Panc1 (cell line): ENCODE measurements at regions not wholly inside any gene's neighbourhood (a gene's known extent, or its start where the extent isn't known, plus 50 kb on each side); places are given as distances from the start of the nearest gene placed in this dataset.
A peak's percentile ranks its signal among the peaks of the same experiment; 100 is the strongest.
"Not testable (repeated sequence)": the region's sequence is repeated elsewhere in the genome, so short reads cannot be mapped to it uniquely, and the experiment has no call there.

Experiments
- ATAC-seq: fragments of 200-7000 bp; cut with Tn5 transposase; 2 replicates; pipeline ENCODE4 v1.9.1; 2020; ENCODE audit warnings: mild to moderate bottlenecking, moderate library complexity
- BruUV-seq: library from RNA; stranded (reverse); fragments of 400-500 nt; replicated peaks from 2 replicates; lab custom pipeline; 2021; lab: Mats Ljungman, UMichigan
- CTCF ChIA-PET: fragments of 300-600 bp; sonication (Branson Sonifier 250); formaldehyde crosslinking; loops from one replicate; lab custom pipeline; 2022; ENCODE audit warnings: antibody characterized with exemption; lab: Charles Lee
- POLR2A ChIA-PET: fragments of 300-600 bp; sonication (Branson Sonifier 250); formaldehyde crosslinking; loops from one replicate; lab custom pipeline; 2022; ENCODE audit warnings: antibody characterized with exemption; lab: Charles Lee
- DNase-seq: peaks from one replicate; pipeline ENCODE4 v3.0.0-alpha.2; 2010; ENCODE audit warnings: low read depth, low spot score
- H3K27ac ChIP-seq: 2 replicates; pipeline ENCODE4 v1.5.1; 2011; ENCODE audit warnings: mild to moderate bottlenecking, low read length, inconsistent platforms
- H3K27me3 ChIP-seq: fragments of 200-500 bp; sonication (Bioruptor generic); 2 replicates; pipeline ENCODE4 v1.6.0; 2014; ENCODE audit warnings: low read length, inconsistent platforms; ENCODE audit not compliant: control insufficient read depth, insufficient read depth
- H3K36me3 ChIP-seq: fragments of 200-500 bp; sonication (Bioruptor generic); 2 replicates; pipeline ENCODE4 v1.5.1; 2014; ENCODE audit warnings: inconsistent platforms, mild to moderate bottlenecking, low read length, moderate library complexity; ENCODE audit not compliant: control insufficient read depth, insufficient read depth
- H3K4me1 ChIP-seq: 2 replicates; pipeline ENCODE4 v1.5.1; 2011; ENCODE audit warnings: inconsistent platforms, mild to moderate bottlenecking, low read length, moderate library complexity; ENCODE audit not compliant: control insufficient read depth, insufficient read depth
- H3K4me3 ChIP-seq, 2 experiments: 2 replicates each; pipeline ENCODE4 v1.5.1; 2011 to 2012; ENCODE audit warnings: low read depth in 2 of 2, low read length in 2 of 2, mild to moderate bottlenecking in 2 of 2, inconsistent platforms in 1 of 2, moderate library complexity in 1 of 2
- H3K9me3 ChIP-seq: fragments of 200-500 bp; sonication (Bioruptor generic); 2 replicates; pipeline ENCODE4 v1.5.1; 2014; ENCODE audit warnings: low read depth, mild to moderate bottlenecking, inconsistent platforms, low read length, moderate library complexity; ENCODE audit not compliant: control insufficient read depth, insufficient read depth
- CTCF ChIP-seq: fragments of 450-650 bp; IDR thresholded peaks from 2 replicates; pipeline ENCODE4 v1.5.1; 2017; ENCODE audit warnings: mild to moderate bottlenecking
- POLR2AphosphoS5 ChIP-seq: IDR thresholded peaks from 2 replicates; pipeline ENCODE4 v1.6.1; 2012; ENCODE audit warnings: mild to moderate bottlenecking, low read depth, low read length, moderate library complexity
- REST ChIP-seq, 2 experiments: IDR thresholded peaks; 2 replicates each; pipeline ENCODE4 v1.6.1; 2011 to 2012; ENCODE audit warnings: low read depth in 2 of 2, control low read depth in 1 of 2, low read length in 1 of 2, mild to moderate bottlenecking in 1 of 2, moderate library complexity in 1 of 2; ENCODE audit not compliant: insufficient read depth in 1 of 2
- SIN3A ChIP-seq: IDR thresholded peaks from 2 replicates; pipeline ENCODE4 v1.6.1; 2012; ENCODE audit warnings: low read depth, mild to moderate bottlenecking, low read length, moderate library complexity, borderline replicate concordance; ENCODE audit not compliant: insufficient read depth
- TCF7L2 ChIP-seq: IDR thresholded peaks from 2 replicates; pipeline ENCODE4 v1.6.1; 2011; ENCODE audit warnings: mild to moderate bottlenecking, low read depth, low read length, inconsistent platforms
- in situ Hi-C: cut with HindIII; loops from 2 replicates; pipeline ENCODE4 v1.10.0; 2016; ENCODE audit warnings: low sequenced_read_pairs, low pct_unique_long_range_greater_than_20kb
- intact Hi-C: fragments of 100-400 bp; cut with micrococcal nuclease; formaldehyde crosslinking; loops from one replicate; pipeline ENCODE4 v1.10.0; 2022; ENCODE audit not compliant: unreplicated experiment

- Histone ChIP-seq H3K4me3 (no peak overlapping the region), H3K36me3 (no peaks in the 10 kb centered on the region), H3K4me1 (no peaks in the 10 kb centered on the region), H3K27me3 (no peaks in the 10 kb centered on the region; the same call in none of the 2 replicates), H3K9me3 (no peaks in the 10 kb centered on the region), H3K27ac (no peak overlapping the region)
- ATAC-seq (0 out of 2 replicates have a peak, but pooled peaks have one; percentile 14), DNase-seq (no peak)
- ChIA-PET CTCF (interaction anchor here (0.7 kb wide), 1 partner anchor 99 kb away, joined by 3 read pairs; no protein-coding TSS in a partner anchor), POLR2A (no interaction called here)
- TF ChIP-seq CTCF (no peak), SIN3A (no peak), REST (IDR thresholded peaks at IDR 0.05; ENCODE audit: insufficient read depth in 1 of 2, low read depth in 2 of 2, low read length in 1 of 2) (no peak), TCF7L2 (no peak), POLR2AphosphoS5 (no peak)
- intact Hi-C loops (no loop called here), in situ Hi-C loops (no loop called here)
- no TSS peak for BruUV-seq
Measured at GRCh38 chr20:48373555-48373934, 454.3 kb downstream of the PREX1 start.

GRCh38 chr20:48372851-48373554 is 454.8 kb downstream of the PREX1 start:
- H3K36me3 ChIP-seq, DNase-seq, H3K27ac ChIP-seq, CTCF ChIA-PET, H3K9me3 ChIP-seq, intact Hi-C loops, POLR2A ChIA-PET, H3K4me3 ChIP-seq, BruUV-seq, H3K4me1 ChIP-seq, H3K27me3 ChIP-seq, in situ Hi-C loops: not testable (repeated sequence)
- ATAC-seq, result peak; percentile 68

- CTCF ChIA-PET, result interaction anchor here (1.4 kb wide), 1 partner anchor 249 kb away, joined by 3 read pairs; no protein-coding TSS in a partner anchor
- POLR2A ChIA-PET, result no interaction called here
Measured at GRCh38 chr20:48371211-48371610, 456.6 kb downstream of the PREX1 start.

More at GRCh38 chr20:48371211-48371610, 456.6 kb downstream of the PREX1 start:
- DNase-seq (no peak), ATAC-seq (no peak)
- BruUV-seq, result no TSS peak
- Histone ChIP-seq H3K4me1 (no peaks in the 10 kb centered on the region), H3K27ac (no peak overlapping the region), H3K4me3 (no peak overlapping the region), H3K9me3 (no peaks in the 10 kb centered on the region), H3K27me3 (no peaks in the 10 kb centered on the region; the same call in none of the 2 replicates), H3K36me3 (no peaks in the 10 kb centered on the region)
- in situ Hi-C loops, result no loop called here
- TF ChIP-seq TCF7L2 (no peak), POLR2AphosphoS5 (no peak), SIN3A (no peak), CTCF (no peak), REST (IDR thresholded peaks at IDR 0.05; ENCODE audit: insufficient read depth in 1 of 2, low read depth in 2 of 2, low read length in 1 of 2) (no peak)
- intact Hi-C loops, result no loop called here
